NCI-H2227 treated with DMSO at 0.1 percent for 48 hours (cell line): ENCODE measurements at regions not wholly inside any gene's neighbourhood (a gene's known extent, or its start where the extent isn't known, plus 50 kb on each side); places are given as distances from the start of the nearest gene placed in this dataset.
"Not testable (repeated sequence)": the region's sequence is repeated elsewhere in the genome, so short reads cannot be mapped to it uniquely, and the experiment has no call there.

ENCODE experiments used
- DNase-seq: peaks from one replicate; lab custom pipeline; 2025; lab: John Stamatoyannopoulos, UW

DNA sequence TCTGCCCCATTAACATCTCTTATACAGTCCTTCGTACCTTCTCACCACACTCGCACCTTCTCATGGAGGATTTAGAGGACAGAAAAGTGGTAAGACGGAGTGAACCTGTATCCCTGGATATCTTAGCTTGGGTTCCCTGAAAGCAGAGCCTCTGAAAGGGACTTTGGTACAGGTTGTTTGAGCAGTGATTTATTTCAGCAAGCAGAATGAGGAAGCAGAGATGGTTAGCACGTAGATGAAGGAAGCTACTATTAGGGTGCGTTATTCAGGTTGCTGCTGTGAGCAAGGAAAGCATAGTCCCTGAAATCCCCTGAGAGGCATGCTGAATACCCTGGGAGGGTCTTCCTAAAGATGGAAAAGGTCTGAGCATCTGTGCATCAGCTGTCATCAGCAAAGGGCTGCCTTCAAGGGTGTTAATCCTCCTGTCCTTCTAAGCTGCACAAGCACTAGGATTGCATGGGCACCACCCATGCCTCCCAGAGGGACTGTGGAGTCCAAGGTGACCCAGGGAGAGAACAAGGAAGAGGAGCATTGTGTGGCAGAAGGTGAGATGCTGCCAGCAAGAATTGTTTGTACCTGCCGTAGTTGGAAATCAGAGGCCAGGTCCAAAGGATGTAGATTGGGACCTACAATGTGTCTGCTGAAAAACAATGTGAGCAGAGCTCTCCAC lies 273.7 kb downstream of the RASEF start:
- no peak for DNase-seq

- DNase-seq = no peak
Observed at GRCh38 chr9:82790875-82791274, 272.1 kb downstream of the RASEF start.

DNA sequence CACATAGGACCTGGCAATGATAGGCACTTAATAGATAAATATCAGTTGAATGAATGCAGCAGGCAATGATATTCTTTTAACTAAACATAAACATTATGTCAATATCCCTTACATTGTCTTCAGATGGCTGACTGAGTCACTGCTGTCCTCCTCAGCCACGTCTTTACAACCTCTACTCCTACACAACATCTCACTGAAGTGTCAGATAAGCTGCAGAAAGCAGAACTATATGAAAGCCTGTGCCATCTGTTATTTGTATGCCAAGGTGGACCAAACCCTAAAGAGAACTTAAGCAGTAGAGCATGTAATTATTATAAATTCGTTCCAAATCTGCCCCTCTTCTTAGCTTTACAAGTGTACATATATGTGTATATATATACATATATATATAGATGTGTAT lies 271.2 kb downstream of the RASEF start:
- DNase-seq = no peak

- no peak for DNase-seq
Observed at GRCh38 chr9:82797534-82797933, 265.4 kb downstream of the RASEF start.

DNA sequence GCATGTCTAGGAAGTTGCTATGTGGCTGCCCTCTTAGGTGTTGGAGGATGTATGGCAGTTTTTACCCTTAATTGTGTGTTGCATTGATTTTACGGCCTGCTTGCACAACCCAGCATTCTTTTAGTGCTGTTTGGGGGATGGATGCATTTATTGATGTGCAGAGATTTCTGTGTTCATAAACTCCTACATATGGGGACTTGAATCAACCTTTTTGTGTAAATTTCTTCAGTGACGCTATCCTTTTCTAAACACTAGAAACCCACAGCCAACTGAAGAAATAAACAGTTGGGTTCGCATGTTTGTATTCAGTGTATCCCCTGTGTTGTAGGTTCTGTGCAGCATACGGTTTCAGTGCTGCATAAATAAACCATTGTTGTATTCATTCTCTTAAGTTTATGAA lies 263.7 kb downstream of the RASEF start:
- DNase-seq = no peak

DNA sequence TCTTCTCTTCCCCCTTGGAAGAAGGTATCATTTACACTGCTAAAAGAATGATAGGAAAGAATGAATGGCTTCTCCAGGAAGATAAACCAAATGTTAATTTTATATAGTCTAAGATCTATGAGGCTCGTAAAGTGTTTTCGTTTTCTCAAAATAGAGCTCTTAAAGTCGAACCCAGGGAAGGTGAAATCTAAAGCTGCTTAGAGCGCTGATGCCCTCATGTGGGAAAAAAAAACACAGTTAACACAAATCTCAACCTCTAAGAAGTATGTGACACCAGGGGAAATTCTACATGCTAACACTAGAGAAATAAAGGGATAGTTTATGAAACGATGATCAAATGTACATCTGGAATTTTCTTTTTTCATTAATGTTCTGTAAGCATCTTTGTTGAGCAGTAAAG lies 257.9 kb downstream of the RASEF start:
- DNase-seq = no peak

GRCh38 chr9:82808478-82808877 lies 254.5 kb downstream of the RASEF start:
- DNase-seq = no peak

DNA sequence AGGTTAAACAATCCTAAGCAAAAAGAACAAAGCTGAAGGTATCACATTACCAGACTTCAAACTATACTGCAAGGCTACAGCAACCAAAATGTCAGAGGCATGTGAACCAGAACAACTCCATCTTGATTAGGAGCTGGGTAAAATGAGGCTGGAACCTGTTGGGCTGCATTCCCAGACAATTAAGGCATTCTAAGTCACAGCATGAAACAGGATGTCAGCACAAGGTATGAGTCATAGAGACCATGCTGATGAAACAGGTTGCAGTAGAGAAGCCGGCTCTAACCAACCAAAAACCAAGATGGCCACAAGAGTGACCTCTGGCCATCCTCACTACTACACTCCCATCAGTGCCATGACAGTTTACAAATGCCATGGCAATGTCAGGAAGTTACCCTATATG lies 252.0 kb downstream of the RASEF start:
- no peak for DNase-seq

DNA sequence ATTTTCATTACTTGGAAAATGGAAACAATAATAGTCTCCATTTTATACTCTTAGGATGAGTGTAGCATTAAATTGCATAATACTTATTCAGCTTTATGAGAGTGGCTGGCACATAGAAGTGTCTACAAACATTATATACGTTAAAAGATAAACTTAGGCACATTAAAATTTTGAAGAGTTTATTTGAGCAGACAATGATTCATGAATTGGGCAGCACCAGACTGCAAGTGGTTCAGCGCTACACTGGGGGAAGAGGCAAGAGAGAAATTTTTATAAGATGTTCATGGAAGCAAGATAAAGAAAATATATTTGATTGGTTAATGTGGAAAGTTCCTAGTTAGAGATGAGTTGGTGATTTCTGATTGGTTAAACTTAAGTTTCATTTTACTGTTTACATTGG lies 243.7 kb downstream of the RASEF start:
- DNase-seq = no peak

DNA sequence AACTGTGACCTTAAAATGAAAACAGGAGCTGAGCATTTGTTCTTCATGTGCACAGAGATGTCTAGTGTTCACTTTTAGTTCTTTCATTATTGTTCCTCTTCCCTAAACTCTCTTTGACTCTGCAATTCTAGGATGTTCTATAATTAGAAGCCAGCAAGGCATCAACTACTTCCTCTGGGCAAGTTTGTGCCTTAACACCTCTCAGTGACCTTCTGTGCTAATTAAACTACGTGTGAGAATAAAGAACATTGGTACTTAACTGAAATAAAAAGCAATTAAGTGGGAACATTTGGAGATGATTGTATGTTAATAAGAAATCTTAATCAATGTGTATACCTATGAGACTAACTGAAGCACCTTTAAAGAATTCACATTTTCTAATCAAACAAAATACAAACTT lies 242.8 kb downstream of the RASEF start:
- no peak for DNase-seq

DNA sequence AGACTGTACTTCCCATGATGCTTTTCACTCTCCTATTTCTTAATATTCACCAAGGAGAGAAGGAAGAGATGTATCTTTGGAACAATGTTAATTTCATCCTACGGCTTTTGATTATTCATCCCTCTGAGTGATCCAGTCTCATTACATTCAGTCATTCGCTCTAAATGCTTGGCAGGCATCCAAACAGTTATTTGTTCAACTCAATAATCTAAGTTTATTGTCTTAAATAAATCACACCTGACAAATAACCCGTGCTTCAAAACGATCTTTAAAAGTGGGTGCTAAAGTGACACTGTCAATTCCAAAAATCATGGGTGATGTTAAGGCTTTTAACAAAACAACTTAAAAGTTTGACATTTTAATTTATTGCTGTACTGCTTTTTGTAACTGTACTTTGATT lies 233.1 kb downstream of the RASEF start:
- DNase-seq = no peak

GRCh38 chr9:82865524-82865923 lies 197.4 kb downstream of the RASEF start:
- DNase-seq = no peak

- no peak for DNase-seq
Observed at GRCh38 chr9:82880336-82881050, 182.4 kb downstream of the RASEF start.

DNA sequence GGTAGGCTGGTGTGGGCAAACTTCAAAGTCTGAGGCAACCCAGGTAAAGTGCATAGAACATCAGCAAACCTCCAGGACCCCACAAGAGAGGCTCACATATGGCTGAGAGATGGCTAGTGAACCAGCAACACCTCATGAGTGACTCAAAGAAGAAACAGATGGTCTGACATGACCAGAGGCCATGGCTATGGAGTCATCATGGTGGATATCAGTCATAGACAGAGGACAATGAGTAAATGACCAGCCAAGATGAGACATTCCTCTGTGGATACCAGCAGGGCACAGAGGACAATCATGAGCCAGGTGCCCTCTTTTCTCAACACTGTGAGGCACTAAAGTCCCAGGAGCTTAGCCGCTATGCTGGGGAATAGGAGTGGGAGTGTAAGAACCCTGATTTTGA lies 180.8 kb downstream of the RASEF start:
- no peak for DNase-seq

DNA sequence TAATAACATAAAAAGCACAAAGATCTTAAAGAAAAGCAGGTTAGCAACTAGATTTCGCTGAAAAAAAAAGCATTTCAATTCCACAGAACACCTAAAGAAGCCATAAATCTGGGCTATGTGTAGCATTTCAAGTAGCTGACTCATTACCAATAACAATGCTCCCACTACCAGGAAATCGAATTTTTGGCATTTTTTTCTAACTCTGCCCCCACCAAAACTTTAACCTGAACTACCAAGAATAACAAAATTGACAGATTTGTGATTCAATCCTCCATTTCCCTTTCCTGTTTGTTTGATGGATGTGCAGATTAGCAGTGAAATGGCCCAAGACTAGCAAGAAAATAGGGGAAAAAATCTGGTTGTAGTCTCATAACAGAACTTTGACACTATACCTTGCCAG lies 180.2 kb downstream of the RASEF start:
- DNase-seq = no peak

- DNase-seq = no peak
Observed at GRCh38 chr9:82883436-82883835, 179.5 kb downstream of the RASEF start.

GRCh38 chr9:82883974-82884373 lies 179.0 kb downstream of the RASEF start:
- DNase-seq = not testable (repeated sequence)

DNA sequence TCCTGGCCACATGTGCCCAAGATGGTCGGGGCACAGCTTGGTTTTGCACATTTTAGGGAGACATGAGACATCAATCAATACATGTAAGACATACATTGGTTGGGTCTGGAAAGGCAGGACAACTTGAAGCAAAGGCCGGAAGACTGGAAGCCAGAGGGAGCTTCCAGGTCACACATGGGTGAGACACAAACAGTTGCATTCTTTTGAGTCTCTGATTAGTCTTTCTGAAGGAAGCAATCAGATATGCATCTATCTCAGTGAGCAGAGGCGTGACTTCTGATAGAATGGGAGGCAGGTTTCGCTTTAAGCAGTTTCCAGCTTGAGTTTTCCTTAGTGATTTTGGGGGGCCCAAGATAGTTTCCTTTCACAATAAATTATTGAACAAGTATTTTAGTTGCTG lies 172.5 kb downstream of the RASEF start:
- DNase-seq = no peak

DNA sequence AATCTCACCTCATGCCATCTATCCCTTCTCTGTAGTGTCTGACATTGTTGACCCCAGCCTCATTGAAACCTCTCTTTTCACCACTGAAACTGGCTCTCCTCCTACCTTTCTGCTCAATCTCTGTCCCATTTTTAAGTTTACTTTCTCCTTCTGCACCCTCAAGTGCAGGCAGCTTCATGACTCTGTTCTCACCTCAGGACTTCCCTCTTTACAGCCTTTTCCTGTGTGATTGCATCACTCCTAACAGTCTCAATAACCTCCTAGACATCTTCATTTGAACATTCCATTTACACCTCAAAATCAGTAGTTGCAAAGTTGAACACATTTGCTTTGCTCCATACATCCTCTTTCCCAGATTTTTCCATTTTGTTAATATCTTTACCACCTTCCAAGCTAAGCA lies 172.1 kb downstream of the RASEF start:
- no peak for DNase-seq

- no peak for DNase-seq
Observed at GRCh38 chr9:82891321-82891720, 171.6 kb downstream of the RASEF start.

DNA sequence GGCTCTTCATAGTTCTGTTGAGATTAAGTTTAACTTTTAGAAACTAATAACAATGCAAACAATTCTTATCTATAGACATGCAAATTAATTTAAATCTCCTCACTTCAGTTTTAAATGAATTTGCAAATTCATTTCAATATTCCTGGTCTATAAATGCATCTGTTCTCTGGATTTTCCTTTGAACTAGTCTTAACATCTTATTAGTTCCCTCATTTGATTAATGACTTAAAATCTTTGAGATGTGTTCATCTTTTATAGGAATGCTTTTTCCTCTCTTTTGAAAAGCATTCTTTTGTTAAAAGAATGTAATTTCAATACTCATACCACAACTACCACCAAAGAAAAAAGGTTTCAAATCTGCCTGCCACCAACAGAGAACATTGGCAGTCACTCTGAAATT lies 169.4 kb downstream of the RASEF start:
- DNase-seq = no peak

GRCh38 chr9:82894548-82894947 lies 168.4 kb downstream of the RASEF start:
- DNase-seq = no peak

- DNase-seq = peak; percentile 39
Observed at GRCh38 chr9:82894961-82895821, 167.8 kb downstream of the RASEF start.
